ENCODE measurements at regions not wholly inside any gene's neighbourhood (a gene's known extent, or its start where the extent isn't known, plus 50 kb on each side); places are given as distances from the start of the nearest gene placed in this dataset.

DNA sequence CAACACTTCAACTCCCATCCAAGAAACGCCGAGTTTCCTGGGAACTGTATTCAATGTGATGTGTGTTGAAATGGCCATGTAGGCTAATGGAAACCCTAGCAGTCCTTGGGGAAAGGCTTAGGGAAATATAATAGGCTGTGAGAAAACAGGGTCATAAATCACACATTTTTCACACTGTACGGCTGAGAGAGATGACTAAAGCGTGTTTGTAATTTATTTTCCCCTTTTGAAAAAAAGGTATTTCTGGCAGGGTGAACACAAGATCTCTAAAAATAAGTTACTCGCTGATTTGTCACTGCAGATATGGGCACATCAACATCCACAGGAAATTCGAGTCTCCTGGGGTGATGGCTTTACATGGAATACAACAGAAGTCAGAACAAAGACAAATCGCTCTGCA is 109.6 kb upstream of the ST6GAL2 start:
- 42% methylated on average over 7 of the region's 7 CpGs for WGBS
- Histone ChIP-seq H3K4me1 (ENCODE audit: insufficient read depth) (no peaks in the 10 kb centered on the region), H3K4me3 (ENCODE audit: low read depth, low read length) (no peak overlapping the region), H3K27ac (ENCODE audit: low read depth) (no peak overlapping the region), H3K36me3 (ENCODE audit: insufficient read depth) (no peaks in the 10 kb centered on the region)
- DNase-seq (ENCODE audit: extremely low spot score) = no peak

- H3K36me3 ChIP-seq (ENCODE audit: insufficient read depth) = no peaks in the 10 kb centered on the region
- H3K4me3 ChIP-seq (ENCODE audit: low read depth, low read length) = no peak overlapping the region
- 43% methylated on average over 11 of the region's 11 CpGs for WGBS
- H3K4me1 ChIP-seq (ENCODE audit: insufficient read depth) = no peaks in the 10 kb centered on the region
- H3K27ac ChIP-seq (ENCODE audit: low read depth) = no peak overlapping the region
- DNase-seq (ENCODE audit: extremely low spot score) = no peak
These were observed 110.3 kb upstream of the ST6GAL2 start for GRCh38 chr2:106996171-106996769.

DNA sequence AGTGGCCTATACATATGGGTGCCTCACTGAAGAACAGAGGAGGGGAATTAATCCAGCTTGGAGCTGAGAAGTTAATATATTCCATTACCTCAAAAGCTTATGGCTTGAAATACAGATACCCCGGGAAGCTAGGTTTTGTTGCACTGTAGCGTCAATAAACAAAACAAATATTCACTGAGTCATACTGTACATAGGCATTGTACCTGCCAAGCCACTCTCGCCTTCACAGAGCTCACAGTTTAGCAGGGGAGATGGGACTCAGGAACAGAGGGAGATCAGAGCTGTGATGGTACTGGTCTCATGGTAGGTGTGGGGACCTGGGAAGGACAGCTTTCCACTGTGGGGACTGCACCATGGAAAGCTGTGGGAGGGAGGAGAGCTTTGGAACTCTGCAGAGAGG is 111.2 kb upstream of the ST6GAL2 start:
- no peak for DNase-seq (ENCODE audit: extremely low spot score)
- no peaks in the 10 kb centered on the region for H3K36me3 ChIP-seq (ENCODE audit: insufficient read depth)
- 57% methylated on average over 3 of the region's 3 CpGs for WGBS

GRCh38 chr2:107001062-107001461 is 115.1 kb upstream of the ST6GAL2 start:
- no peak for DNase-seq (ENCODE audit: extremely low spot score)
- 22% methylated on average over 2 of the region's 2 CpGs for WGBS
- Histone ChIP-seq H3K4me1 (ENCODE audit: insufficient read depth) (no peaks in the 10 kb centered on the region), H3K36me3 (ENCODE audit: insufficient read depth) (no peaks in the 10 kb centered on the region), H3K27ac (ENCODE audit: low read depth) (no peak overlapping the region), H3K4me3 (ENCODE audit: low read depth, low read length) (no peak overlapping the region)

More for the DNA sequence above, 111.2 kb upstream of the ST6GAL2 start:
- H3K4me1 ChIP-seq (ENCODE audit: insufficient read depth) = no peaks in the 10 kb centered on the region
- no peak overlapping the region for H3K4me3 ChIP-seq (ENCODE audit: low read depth, low read length)
- H3K27ac ChIP-seq (ENCODE audit: low read depth) = no peak overlapping the region

DNA sequence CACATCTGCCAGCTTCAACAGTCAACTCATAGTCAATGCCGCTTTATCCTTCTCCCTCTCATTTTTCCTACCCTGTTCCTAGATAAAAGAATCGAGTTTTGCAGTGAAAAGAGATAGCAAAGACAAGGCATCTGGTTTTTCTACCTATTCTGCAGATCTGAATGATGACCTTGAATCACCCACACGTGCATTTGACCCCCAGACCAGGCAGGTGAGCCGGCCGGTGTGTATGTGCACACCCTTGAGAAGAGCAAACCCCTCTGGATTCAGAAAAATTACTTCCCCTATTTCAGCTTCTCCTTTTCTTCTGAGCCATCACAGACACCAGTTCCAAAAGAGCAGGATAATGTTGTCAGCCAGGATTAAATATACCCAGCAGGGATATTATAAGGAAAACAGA is 115.6 kb upstream of the ST6GAL2 start:
- Histone ChIP-seq H3K4me3 (ENCODE audit: low read depth, low read length) (no peak overlapping the region), H3K36me3 (ENCODE audit: insufficient read depth) (no peaks in the 10 kb centered on the region), H3K27ac (ENCODE audit: low read depth) (no peak overlapping the region), H3K4me1 (ENCODE audit: insufficient read depth) (no peaks in the 10 kb centered on the region)
- WGBS = 59% methylated on average over 5 of the region's 5 CpGs
- no peak for DNase-seq (ENCODE audit: extremely low spot score)

DNA sequence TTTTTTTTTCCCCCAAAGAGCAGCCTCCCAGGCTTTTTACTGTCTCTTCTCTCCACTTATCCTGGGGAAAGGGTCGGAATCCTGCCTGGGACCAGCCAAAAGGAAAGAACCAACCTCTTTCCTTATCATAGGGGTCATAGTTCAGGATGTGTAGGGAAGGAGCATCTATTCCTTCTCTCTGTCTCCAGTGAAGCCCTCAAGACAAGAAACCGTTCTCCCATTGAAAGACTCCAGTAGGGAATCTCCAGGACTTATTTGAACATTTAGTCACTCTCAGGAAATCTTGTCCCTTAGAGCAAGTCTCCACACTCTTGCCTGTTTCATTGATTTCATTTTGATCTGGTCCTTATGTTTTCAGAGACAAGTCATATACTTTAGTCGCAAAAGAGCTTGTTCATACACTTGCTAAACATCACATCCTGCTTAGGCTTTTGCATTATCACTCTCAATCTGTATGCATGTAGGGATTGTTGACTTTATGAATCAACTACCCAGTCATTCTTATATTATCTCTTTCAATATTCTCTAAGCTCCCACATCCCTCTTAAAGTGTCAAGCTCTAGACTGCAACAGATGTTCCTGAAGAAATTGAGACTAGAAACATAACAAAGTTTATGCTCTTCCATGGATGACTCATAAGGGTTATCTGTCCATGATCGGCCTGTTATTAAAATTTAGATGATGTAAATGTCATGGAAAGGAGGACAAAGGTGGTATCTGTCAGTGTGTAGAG is 116.2 kb upstream of the ST6GAL2 start:
- Histone ChIP-seq H3K4me1 (ENCODE audit: insufficient read depth) (no peaks in the 10 kb centered on the region), H3K27ac (ENCODE audit: low read depth) (no peak overlapping the region), H3K4me3 (ENCODE audit: low read depth, low read length) (no peak overlapping the region), H3K36me3 (ENCODE audit: insufficient read depth) (no peaks in the 10 kb centered on the region)
- DNase-seq (ENCODE audit: extremely low spot score) = no peak
- WGBS = 50% methylated on average over 4 of the region's 4 CpGs

- WGBS = 69% methylated on average over 1 of the region's 1 CpG
- H3K4me1 ChIP-seq (ENCODE audit: insufficient read depth) = no peaks in the 10 kb centered on the region
- no peaks in the 10 kb centered on the region for H3K36me3 ChIP-seq (ENCODE audit: insufficient read depth)
- no peak overlapping the region for H3K4me3 ChIP-seq (ENCODE audit: low read depth, low read length)
- no peak overlapping the region for H3K27ac ChIP-seq (ENCODE audit: low read depth)
- DNase-seq (ENCODE audit: extremely low spot score) = no peak
These were observed 116.8 kb upstream of the ST6GAL2 start for GRCh38 chr2:107002735-107003134.

- no peak overlapping the region for H3K4me3 ChIP-seq (ENCODE audit: low read depth, low read length)
- H3K27ac ChIP-seq (ENCODE audit: low read depth) = no peak overlapping the region
- no peak for DNase-seq (ENCODE audit: extremely low spot score)
- no peaks in the 10 kb centered on the region for H3K4me1 ChIP-seq (ENCODE audit: insufficient read depth)
- H3K36me3 ChIP-seq (ENCODE audit: insufficient read depth) = no peaks in the 10 kb centered on the region
- WGBS = 72% methylated on average over 6 of the region's 6 CpGs
These were observed 119.9 kb upstream of the ST6GAL2 start for GRCh38 chr2:107005853-107006252.

DNA sequence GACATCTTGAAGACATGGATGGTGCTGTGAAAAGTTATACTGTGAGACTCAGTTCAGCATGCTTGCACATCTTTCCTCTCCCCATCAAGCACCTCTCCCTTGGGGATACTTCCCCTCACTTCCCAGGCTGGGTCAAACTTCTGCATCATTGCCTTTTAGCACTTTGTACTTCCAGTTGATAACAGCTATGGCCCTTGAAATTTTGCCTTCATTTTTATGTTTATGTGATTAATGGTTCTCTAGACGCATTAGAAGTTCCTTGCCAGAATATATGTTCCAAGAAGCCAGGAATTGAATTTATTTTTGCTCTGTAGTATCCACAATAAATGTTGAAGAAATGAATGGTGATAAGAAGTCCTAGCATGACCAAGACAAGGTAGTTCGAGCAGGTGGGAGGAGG is 120.9 kb upstream of the ST6GAL2 start:
- no peak for DNase-seq (ENCODE audit: extremely low spot score)
- H3K4me1 ChIP-seq (ENCODE audit: insufficient read depth) = no peaks in the 10 kb centered on the region
- WGBS = 83% methylated on average over 2 of the region's 2 CpGs
- H3K36me3 ChIP-seq (ENCODE audit: insufficient read depth) = no peaks in the 10 kb centered on the region
- no peak overlapping the region for H3K4me3 ChIP-seq (ENCODE audit: low read depth, low read length)
- H3K27ac ChIP-seq (ENCODE audit: low read depth) = no peak overlapping the region

- no peak for DNase-seq (ENCODE audit: extremely low spot score)
- WGBS = 60% methylated on average over 3 of the region's 3 CpGs
- no peaks in the 10 kb centered on the region for H3K36me3 ChIP-seq (ENCODE audit: insufficient read depth)
- H3K4me1 ChIP-seq (ENCODE audit: insufficient read depth) = no peaks in the 10 kb centered on the region
- no peak overlapping the region for H3K27ac ChIP-seq (ENCODE audit: low read depth)
- no peak overlapping the region for H3K4me3 ChIP-seq (ENCODE audit: low read depth, low read length)
These were observed 122.0 kb upstream of the ST6GAL2 start for GRCh38 chr2:107007927-107008326.

DNA sequence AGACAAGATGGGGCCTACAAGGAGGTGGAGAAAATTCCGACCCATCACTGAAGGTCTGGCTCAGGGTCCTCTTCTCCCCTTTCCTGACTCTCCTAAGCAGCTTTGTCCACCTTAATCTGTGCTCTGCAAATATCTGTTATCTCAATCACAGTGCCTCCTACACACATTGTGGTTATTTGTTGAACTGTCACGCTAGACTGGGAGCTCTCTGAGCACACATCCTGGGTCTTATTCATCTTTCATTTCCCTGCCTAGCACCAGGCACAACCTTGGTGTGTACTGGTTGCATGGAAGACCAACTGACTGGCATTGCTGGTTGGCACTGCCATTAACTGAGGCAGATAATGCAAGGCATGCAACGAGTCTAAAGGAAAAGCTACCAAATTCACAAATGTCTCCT is 122.9 kb upstream of the ST6GAL2 start:
- DNase-seq (ENCODE audit: extremely low spot score) = no peak
- no peak overlapping the region for H3K4me3 ChIP-seq (ENCODE audit: low read depth, low read length)
- WGBS = 82% methylated on average over 3 of the region's 3 CpGs
- no peaks in the 10 kb centered on the region for H3K36me3 ChIP-seq (ENCODE audit: insufficient read depth)
- H3K27ac ChIP-seq (ENCODE audit: low read depth) = no peak overlapping the region
- H3K4me1 ChIP-seq (ENCODE audit: insufficient read depth) = no peaks in the 10 kb centered on the region

- Histone ChIP-seq H3K36me3 (ENCODE audit: insufficient read depth) (no peaks in the 10 kb centered on the region), H3K27ac (ENCODE audit: low read depth) (no peak overlapping the region), H3K4me3 (ENCODE audit: low read depth, low read length) (no peak overlapping the region), H3K4me1 (ENCODE audit: insufficient read depth) (no peaks in the 10 kb centered on the region)
- DNase-seq (ENCODE audit: extremely low spot score) = no peak
- WGBS = 96% methylated on average over 3 of the region's 3 CpGs
These were observed 123.3 kb upstream of the ST6GAL2 start for GRCh38 chr2:107009275-107009674.

GRCh38 chr2:107012714-107013306 is 126.8 kb upstream of the ST6GAL2 start:
- H3K4me1 ChIP-seq (ENCODE audit: insufficient read depth) = no peaks in the 10 kb centered on the region
- H3K36me3 ChIP-seq (ENCODE audit: insufficient read depth) = no peaks in the 10 kb centered on the region
- DNase-seq (ENCODE audit: extremely low spot score) = no peak
- H3K27ac ChIP-seq (ENCODE audit: low read depth) = no peak overlapping the region
- H3K4me3 ChIP-seq (ENCODE audit: low read depth, low read length) = no peak overlapping the region
- WGBS = 87% methylated on average over 5 of the region's 5 CpGs

DNA sequence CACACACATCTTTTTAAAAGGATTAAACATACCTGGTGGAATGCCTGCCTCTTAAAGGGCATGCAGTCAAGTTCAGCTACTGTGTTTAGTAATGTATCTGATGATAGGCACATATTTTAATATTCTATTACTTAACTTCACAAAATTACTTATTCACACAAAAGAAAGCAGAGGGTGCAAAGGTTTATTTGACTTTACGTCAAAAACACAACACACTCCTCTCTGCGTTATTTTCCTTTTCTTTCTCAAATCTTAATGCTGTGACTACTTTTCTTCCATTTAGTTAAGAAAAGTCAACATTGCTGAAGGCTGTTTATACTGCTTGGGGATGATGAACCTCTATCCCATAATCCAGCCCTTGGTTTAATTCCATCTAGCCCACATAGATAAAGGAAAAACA is 127.9 kb upstream of the ST6GAL2 start:
- H3K36me3 ChIP-seq (ENCODE audit: insufficient read depth) = no peaks in the 10 kb centered on the region
- H3K27ac ChIP-seq (ENCODE audit: low read depth) = no peak overlapping the region
- no peak for DNase-seq (ENCODE audit: extremely low spot score)
- no peak overlapping the region for H3K4me3 ChIP-seq (ENCODE audit: low read depth, low read length)
- H3K4me1 ChIP-seq (ENCODE audit: insufficient read depth) = no peaks in the 10 kb centered on the region
- WGBS = 70% methylated on average over 2 of the region's 2 CpGs

All from urinary bladder (tissue), 3 donors.